Stomach smooth muscle (tissue), 2 donors: ENCODE measurements at regions not wholly inside any gene's neighbourhood (a gene's known extent, or its start where the extent isn't known, plus 50 kb on each side); places are given as distances from the start of the nearest gene placed in this dataset.

ENCODE experiments used
- H3K27ac ChIP-seq: one replicate; pipeline ENCODE4 v1.7.0; 2013; ENCODE audit warnings: mild to moderate bottlenecking, low read length, inconsistent platforms
- H3K27me3 ChIP-seq, 2 donors: one replicate each; pipeline ENCODE4 v1.7.0; 2013; ENCODE audit warnings: low read length in 2 of 2; ENCODE audit not compliant: insufficient read depth in 2 of 2, control insufficient read depth in 1 of 2
- H3K36me3 ChIP-seq, 2 donors: one replicate each; pipeline ENCODE4 v1.7.0; 2013; ENCODE audit warnings: low read length in 2 of 2; ENCODE audit not compliant: control insufficient read depth in 2 of 2, insufficient read depth in 2 of 2
- H3K4me1 ChIP-seq: one replicate; pipeline ENCODE4 v1.7.0; 2013; ENCODE audit warnings: low read length; ENCODE audit not compliant: control insufficient read depth, insufficient read depth
- H3K4me3 ChIP-seq, 2 donors: one replicate each; pipeline ENCODE4 v1.7.0; 2013; ENCODE audit warnings: low read length in 2 of 2
- H3K9ac ChIP-seq, 2 donors: one replicate each; pipeline ENCODE4 v1.7.0; 2013; ENCODE audit warnings: low read length in 2 of 2, mild to moderate bottlenecking in 1 of 2
- H3K9me3 ChIP-seq, 2 donors: one replicate each; pipeline ENCODE4 v1.7.0; 2013; ENCODE audit warnings: low read length in 2 of 2; ENCODE audit not compliant: control insufficient read depth in 2 of 2
- donor health status: healthy.
- donor health status: Pancreatic carcinoma.

DNA sequence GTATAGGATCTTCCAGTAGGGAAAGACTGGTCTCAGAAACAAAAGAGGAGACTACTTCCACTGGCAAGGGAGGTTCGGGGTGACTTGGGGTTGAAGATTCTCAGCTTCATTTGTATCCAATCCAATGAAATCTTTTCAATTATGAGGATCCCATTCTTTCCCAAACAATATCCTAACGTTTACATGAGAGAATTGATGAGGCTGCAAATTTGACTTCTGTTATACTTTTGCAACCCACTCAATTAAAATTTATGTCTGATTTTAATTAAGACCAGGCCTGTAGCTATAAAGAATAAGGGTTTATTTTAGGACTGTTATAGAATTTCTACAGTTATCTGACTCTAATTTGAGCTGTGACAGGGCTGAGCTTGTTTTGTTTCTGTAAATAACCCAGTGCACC is 251.5 kb downstream of the ANKRD7 start:
- no peak overlapping the region for H3K4me3 ChIP-seq
- H3K27ac ChIP-seq, result no peak overlapping the region

DNA sequence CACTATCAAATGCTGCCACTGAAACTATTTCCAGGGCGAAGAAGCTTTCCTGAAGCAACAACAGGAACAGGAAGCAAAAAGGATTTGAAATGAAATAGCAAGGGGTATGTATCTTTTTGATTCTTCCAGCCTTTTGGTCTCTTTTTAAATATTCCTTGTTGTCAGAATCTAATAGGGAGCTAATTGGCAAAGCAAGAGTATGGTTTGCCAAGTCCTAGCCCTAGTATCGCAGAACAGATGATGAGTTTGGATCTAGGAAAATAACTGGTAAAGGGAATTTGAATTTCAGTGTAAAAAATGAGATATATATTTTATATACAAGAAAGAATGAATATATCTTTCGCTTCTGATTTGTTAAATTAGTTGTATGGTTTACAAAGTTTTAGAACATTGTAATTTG is 252.5 kb downstream of the ANKRD7 start:
- Histone ChIP-seq H3K27me3 (no peaks in the 10 kb centered on the region), H3K4me1 (no peaks in the 10 kb centered on the region), H3K9me3 (no peaks in the 10 kb centered on the region), H3K27ac (no peak overlapping the region), H3K4me3 (no peak overlapping the region), H3K9ac (no peak overlapping the region), H3K36me3 (no peaks in the 10 kb centered on the region)

More for the DNA sequence above, 251.5 kb downstream of the ANKRD7 start:
- Histone ChIP-seq H3K9me3 (no peaks in the 10 kb centered on the region), H3K27me3 (no peaks in the 10 kb centered on the region), H3K9ac (no peak overlapping the region), H3K36me3 (no peaks in the 10 kb centered on the region), H3K4me1 (no peaks in the 10 kb centered on the region)

DNA sequence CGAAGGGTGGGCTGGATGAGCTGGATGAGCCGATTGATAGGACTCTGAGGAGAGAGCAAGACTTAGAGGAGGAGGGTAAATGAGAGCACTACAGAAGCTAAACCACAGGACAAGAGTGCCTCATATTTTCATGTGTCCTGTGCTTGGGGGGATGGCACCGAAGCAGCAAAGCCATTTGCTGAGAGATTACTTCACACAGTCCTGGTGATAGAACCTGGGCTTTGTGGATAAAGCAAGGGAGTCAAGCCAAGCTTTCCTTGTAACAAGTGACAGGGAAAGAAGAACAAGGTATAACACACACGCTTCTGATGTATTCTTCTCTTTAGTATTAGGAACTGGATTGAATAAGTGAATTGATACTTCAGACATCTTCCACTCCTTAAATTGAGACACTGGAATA is 253.7 kb downstream of the ANKRD7 start:
- Histone ChIP-seq H3K27me3 (no peaks in the 10 kb centered on the region), H3K9ac (no peak overlapping the region), H3K36me3 (no peaks in the 10 kb centered on the region), H3K4me1 (no peaks in the 10 kb centered on the region), H3K27ac (no peak overlapping the region), H3K9me3 (no peaks in the 10 kb centered on the region), H3K4me3 (no peak overlapping the region)

DNA sequence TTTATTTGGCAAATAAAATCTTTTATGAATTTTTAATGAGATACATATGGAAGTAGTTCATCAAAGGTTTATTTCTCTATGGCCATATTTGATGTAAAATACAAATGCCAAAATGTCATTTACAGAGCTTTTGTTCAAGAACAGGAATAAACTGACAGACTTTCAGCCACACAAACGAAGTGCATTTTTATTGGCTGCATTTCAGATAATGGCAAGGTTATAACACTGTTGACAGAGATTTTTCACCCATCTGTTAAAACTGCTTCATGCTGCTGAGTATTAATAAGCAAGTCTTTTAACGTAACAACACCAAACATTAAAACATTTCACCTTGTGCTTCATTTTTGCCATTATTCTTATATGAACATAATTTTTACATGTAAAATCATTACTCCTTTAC is 254.4 kb downstream of the ANKRD7 start:
- H3K4me1 ChIP-seq, result no peaks in the 10 kb centered on the region
- H3K4me3 ChIP-seq, result no peak overlapping the region
- no peaks in the 10 kb centered on the region for H3K36me3 ChIP-seq
- no peaks in the 10 kb centered on the region for H3K27me3 ChIP-seq
- no peaks in the 10 kb centered on the region for H3K9me3 ChIP-seq
- no peak overlapping the region for H3K27ac ChIP-seq
- no peak overlapping the region for H3K9ac ChIP-seq

DNA sequence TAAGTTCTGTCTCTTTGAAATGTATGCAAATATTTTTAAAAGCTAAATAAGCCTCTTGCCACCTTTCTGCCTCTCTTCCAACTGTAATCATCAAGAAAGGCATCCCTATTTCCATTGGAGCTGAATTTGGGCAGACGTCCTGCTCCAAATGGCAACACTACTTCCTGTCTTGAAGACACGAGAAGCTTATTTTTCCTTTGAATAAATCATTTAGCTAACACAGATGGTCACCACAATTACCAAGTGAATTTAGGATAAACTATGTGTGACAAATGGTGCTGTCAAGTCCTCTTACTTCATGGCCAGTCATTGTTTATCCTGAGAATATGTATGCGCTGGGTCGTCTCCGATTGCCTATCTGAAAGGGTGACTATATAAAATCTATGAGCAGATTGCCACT is 268.0 kb downstream of the ANKRD7 start:
- no peaks in the 10 kb centered on the region for H3K9me3 ChIP-seq
- H3K27ac ChIP-seq, result no peak overlapping the region
- peak overlapping the region in 1 of 2 donors; percentile 16 for H3K4me3 ChIP-seq
- H3K9ac ChIP-seq, result no peak overlapping the region
- no peaks in the 10 kb centered on the region for H3K4me1 ChIP-seq
- H3K27me3 ChIP-seq, result no peaks in the 10 kb centered on the region
- no peaks in the 10 kb centered on the region for H3K36me3 ChIP-seq

DNA sequence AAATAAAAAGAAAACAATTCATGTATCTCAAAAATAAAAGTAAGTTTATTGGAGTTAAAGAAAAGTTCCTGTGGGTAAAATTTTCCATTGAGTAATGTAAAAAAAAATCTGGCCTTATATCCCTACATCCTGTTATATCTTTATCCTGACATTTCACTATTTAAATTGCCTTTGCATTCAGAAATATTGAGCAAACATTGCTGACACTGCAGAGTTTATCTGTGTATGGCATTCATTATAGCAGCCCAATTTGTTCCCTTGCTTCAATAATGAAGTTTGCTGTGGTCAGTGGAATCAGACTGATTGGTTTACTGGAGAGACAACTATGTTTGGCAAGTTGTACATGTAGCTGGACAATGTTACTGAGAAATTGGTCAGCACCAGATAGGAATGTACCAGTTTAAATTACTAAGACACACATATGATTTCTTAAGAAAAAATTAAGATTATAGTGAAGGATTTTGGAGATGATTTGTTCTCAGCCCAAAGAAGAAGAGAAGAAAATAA is 271.7 kb downstream of the ANKRD7 start:
- Histone ChIP-seq H3K27ac (no peak overlapping the region), H3K27me3 (no peaks in the 10 kb centered on the region), H3K36me3 (no peaks in the 10 kb centered on the region), H3K4me3 (no peak overlapping the region), H3K9me3 (no peaks in the 10 kb centered on the region), H3K4me1 (no peaks in the 10 kb centered on the region), H3K9ac (no peak overlapping the region)

DNA sequence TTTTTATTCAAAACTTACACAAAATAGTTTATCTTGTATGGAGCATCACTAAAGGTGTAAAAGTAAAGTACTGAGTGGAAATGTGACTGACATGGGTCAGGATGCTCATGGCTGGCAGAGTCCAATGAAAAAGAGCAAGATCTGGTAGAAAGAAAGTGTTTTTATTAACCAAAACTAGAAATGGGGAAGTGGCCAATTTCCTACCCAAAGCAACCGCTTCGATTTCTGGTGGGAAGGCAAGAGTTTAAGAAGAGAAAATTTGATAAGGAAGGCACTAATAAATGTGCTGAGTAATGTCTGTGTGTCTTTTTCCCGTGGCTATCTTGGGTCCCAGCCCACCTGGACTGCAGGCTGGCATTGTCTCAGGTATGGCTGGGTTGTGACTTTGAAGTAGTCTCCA is 277.7 kb downstream of the ANKRD7 start:
- no peak overlapping the region for H3K9ac ChIP-seq
- H3K9me3 ChIP-seq, result no peaks in the 10 kb centered on the region
- no peak overlapping the region for H3K27ac ChIP-seq
- H3K4me3 ChIP-seq, result no peak overlapping the region
- no peaks in the 10 kb centered on the region for H3K36me3 ChIP-seq
- H3K27me3 ChIP-seq, result no peaks in the 10 kb centered on the region
- no peaks in the 10 kb centered on the region for H3K4me1 ChIP-seq

DNA sequence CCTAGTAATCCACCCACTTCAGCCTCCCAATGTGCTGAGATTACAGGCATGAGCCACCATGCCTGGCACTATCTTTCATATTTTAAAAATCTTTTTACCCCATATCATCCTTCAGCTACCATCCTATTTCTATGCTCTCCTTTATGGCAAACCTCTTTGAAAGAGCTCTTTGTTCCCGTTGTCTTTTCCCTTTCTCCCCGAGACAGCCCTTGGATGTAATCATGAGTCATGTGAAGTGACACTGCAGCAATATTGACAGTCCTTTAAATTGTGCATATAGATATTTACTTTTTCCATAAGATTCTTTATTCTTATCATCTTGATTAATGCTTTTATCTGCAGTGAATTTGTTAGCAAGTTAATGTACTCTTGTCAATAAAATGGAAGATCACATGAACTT is 286.6 kb downstream of the ANKRD7 start:
- no peaks in the 10 kb centered on the region for H3K36me3 ChIP-seq
- H3K9ac ChIP-seq, result no peak overlapping the region
- no peak overlapping the region for H3K27ac ChIP-seq
- no peaks in the 10 kb centered on the region for H3K4me1 ChIP-seq
- H3K4me3 ChIP-seq, result no peak overlapping the region
- H3K9me3 ChIP-seq, result no peaks in the 10 kb centered on the region
- H3K27me3 ChIP-seq, result no peaks in the 10 kb centered on the region

DNA sequence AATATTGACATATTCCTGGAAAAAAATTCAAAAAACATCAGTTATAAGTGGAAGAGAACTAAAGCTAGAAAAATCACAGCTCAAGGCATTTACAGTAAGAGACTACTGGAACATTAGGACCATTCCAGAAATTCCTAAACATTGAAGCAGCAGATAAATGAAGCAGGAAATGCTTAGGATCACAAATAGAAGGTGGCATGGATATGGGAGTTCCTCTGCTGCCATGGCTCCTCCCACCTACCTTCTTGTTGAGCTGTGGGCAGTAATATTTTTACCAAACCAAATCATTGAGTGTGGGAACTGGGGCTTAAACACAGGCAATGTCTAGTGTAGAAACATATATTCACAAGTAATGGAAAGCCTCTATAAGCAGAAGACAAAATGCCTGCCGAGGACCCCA is 292.8 kb downstream of the ANKRD7 start:
- no peaks in the 10 kb centered on the region for H3K9me3 ChIP-seq
- H3K27ac ChIP-seq, result no peak overlapping the region
- no peak overlapping the region for H3K9ac ChIP-seq
- H3K36me3 ChIP-seq, result no peaks in the 10 kb centered on the region
- H3K4me1 ChIP-seq, result no peaks in the 10 kb centered on the region
- no peak overlapping the region for H3K4me3 ChIP-seq
- H3K27me3 ChIP-seq, result no peaks in the 10 kb centered on the region

DNA sequence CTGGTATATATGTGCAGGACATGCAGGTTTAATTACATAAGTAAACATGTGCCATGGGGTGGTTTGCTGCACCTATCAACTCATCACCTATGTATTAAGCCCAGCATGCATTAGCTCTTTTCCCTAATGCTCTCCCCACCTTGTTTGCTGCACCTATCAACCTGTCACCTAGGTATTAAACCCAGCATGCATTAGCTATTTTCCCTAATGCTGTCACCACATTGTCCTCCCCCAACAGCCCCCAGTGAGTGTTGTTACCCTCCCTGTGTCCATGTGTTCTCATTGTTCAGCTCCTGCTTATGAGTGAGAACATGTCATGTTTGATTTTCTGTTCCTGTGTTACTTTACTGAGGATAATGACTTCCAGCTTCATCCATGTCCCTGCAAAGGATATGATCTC is 300.5 kb downstream of the ANKRD7 start:
- H3K36me3 ChIP-seq, result no peaks in the 10 kb centered on the region
- H3K9ac ChIP-seq, result no peak overlapping the region
- no peak overlapping the region for H3K4me3 ChIP-seq
- H3K27me3 ChIP-seq, result no peaks in the 10 kb centered on the region
- H3K27ac ChIP-seq, result no peak overlapping the region
- H3K9me3 ChIP-seq, result no peaks in the 10 kb centered on the region
- H3K4me1 ChIP-seq, result no peaks in the 10 kb centered on the region

DNA sequence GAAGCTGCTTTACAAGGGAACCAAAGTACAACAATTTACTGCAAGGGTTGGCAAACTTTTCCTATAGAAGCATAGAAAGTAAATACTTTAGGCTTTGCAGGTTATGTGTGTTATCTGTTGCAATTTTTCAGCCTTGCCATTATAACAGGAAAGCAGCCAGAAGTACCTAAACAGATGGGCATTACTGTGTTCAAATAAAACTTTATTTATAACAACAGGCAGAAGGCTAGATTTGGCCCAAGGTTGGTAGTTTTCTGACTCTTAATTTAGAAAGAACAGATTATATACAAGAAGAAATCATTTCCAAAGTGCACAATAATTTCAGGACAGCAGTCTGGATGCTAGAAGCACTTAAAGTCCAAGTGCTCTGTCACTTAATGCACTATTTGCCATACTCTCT is 307.1 kb downstream of the ANKRD7 start:
- Histone ChIP-seq H3K9ac (no peak overlapping the region), H3K9me3 (no peaks in the 10 kb centered on the region), H3K36me3 (no peaks in the 10 kb centered on the region), H3K27ac (no peak overlapping the region), H3K4me3 (no peak overlapping the region), H3K4me1 (no peaks in the 10 kb centered on the region), H3K27me3 (no peaks in the 10 kb centered on the region)
